Smooth muscle cell (in vitro differentiated cells): ENCODE measurements at regions not wholly inside any gene's neighbourhood (a gene's known extent, or its start where the extent isn't known, plus 50 kb on each side); places are given as distances from the start of the nearest gene placed in this dataset.
A peak's percentile ranks its signal among the peaks of the same experiment; 100 is the strongest.

Source experiments
- DNase-seq: peaks from one replicate; lab custom pipeline; 2025; ENCODE audit not compliant: unreplicated experiment; lab: John Stamatoyannopoulos, UW
- H2AFZ ChIP-seq: fragments of 200-600 bp; sonication (generic); 2 replicates; pipeline ENCODE4 v1.6.0; 2016; ENCODE audit warnings: antibody characterized with exemption, low read depth, mild to moderate bottlenecking
- H3F3A ChIP-seq: fragments of 200-600 bp; sonication (generic); 2 replicates; pipeline ENCODE4 v1.6.0; 2017; ENCODE audit warnings: antibody characterized with exemption, low read depth
- H3K27ac ChIP-seq: fragments of 200-600 bp; sonication (generic); 2 replicates; pipeline ENCODE4 v1.5.1; 2016; ENCODE audit warnings: low read depth, mild to moderate bottlenecking
- H3K27me3 ChIP-seq: fragments of 200-600 bp; sonication (generic); 2 replicates; pipeline ENCODE4 v1.6.1; 2016; ENCODE audit warnings: low read depth, mild to moderate bottlenecking
- H3K36me3 ChIP-seq: fragments of 200-600 bp; sonication (generic); 2 replicates; pipeline ENCODE4 v1.5.1; 2016; ENCODE audit warnings: low read depth
- H3K4me1 ChIP-seq: fragments of 200-600 bp; sonication (generic); 2 replicates; pipeline ENCODE4 v1.5.1; 2016; ENCODE audit warnings: low read depth
- H3K4me2 ChIP-seq: fragments of 200-600 bp; sonication (generic); 2 replicates; pipeline ENCODE4 v1.6.0; 2016; ENCODE audit warnings: mild to moderate bottlenecking
- H3K4me3 ChIP-seq: fragments of 200-600 bp; sonication (generic); 2 replicates; pipeline ENCODE4 v1.5.1; 2016; ENCODE audit warnings: mild to moderate bottlenecking
- H3K79me2 ChIP-seq: fragments of 200-600 bp; sonication (generic); 2 replicates; pipeline ENCODE4 v1.6.0; 2016; ENCODE audit warnings: low read depth, mild to moderate bottlenecking
- H3K9ac ChIP-seq: fragments of 200-600 bp; sonication (generic); 2 replicates; pipeline ENCODE4 v1.6.0; 2016; ENCODE audit warnings: low read depth
- H3K9me3 ChIP-seq: fragments of 200-600 bp; sonication (generic); replicated peaks from 2 replicates; pipeline ENCODE4 v1.5.1; 2016; ENCODE audit warnings: low read depth
- H4K20me1 ChIP-seq: fragments of 200-600 bp; sonication (generic); 2 replicates; pipeline ENCODE4 v1.6.0; 2016; ENCODE audit warnings: low read depth
- WGBS: methylation state at CpG from one replicate; pipeline ENCODE4 v1.1.7; 2016; ENCODE audit warnings: low lambda C conversion rate; 5-methylcytosine and 5-hydroxymethylcytosine counted together
- TF ChIP-seq, protein P1 (sequence below): fragments of 200-600 bp; sonication (generic); IDR thresholded peaks from 2 replicates; pipeline ENCODE4 v1.5.1; 2017; ENCODE audit warnings: borderline replicate concordance, mild to moderate bottlenecking, antibody characterized with exemption; ENCODE audit not compliant: insufficient read depth, poor library complexity, severe bottlenecking

DNA sequence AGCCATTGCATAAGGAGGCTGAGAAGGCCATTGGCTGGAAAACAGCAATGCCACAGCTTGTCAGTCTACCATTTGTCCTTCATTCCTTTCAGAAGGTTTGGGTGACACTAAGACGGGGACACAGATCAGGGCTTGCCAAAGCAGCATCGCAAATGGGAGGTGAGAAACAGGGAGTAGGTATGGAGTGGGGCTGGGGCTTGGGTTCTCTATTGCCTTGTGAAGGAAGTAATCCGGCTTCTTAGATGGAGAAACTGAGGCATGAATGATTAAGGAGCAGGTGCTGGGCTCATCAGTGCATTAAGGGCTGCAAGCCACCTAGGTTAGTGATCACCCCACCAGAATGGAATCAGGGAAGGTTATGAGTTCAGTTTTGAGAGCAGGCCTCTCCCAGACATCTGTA lies 115.6 kb upstream of the NMNAT3 start:
- Histone ChIP-seq H3F3A (no peaks in the 10 kb centered on the region), H3K9me3 (no peaks in the 10 kb centered on the region), H4K20me1 (no peaks in the 10 kb centered on the region), H2AFZ (no peak overlapping the region), H3K4me3 (no peak overlapping the region), H3K36me3 (no peaks in the 10 kb centered on the region), H3K9ac (no peak overlapping the region), H3K27ac (no peak overlapping the region), H3K79me2 (no peaks in the 10 kb centered on the region), H3K4me2 (no peak overlapping the region), H3K27me3 (no peaks in the 10 kb centered on the region), H3K4me1 (no peaks in the 10 kb centered on the region)
- DNase-seq: no peak
- 96% methylated on average over 3 of the region's 3 CpGs for WGBS
- TF ChIP-seq, protein P1, sequence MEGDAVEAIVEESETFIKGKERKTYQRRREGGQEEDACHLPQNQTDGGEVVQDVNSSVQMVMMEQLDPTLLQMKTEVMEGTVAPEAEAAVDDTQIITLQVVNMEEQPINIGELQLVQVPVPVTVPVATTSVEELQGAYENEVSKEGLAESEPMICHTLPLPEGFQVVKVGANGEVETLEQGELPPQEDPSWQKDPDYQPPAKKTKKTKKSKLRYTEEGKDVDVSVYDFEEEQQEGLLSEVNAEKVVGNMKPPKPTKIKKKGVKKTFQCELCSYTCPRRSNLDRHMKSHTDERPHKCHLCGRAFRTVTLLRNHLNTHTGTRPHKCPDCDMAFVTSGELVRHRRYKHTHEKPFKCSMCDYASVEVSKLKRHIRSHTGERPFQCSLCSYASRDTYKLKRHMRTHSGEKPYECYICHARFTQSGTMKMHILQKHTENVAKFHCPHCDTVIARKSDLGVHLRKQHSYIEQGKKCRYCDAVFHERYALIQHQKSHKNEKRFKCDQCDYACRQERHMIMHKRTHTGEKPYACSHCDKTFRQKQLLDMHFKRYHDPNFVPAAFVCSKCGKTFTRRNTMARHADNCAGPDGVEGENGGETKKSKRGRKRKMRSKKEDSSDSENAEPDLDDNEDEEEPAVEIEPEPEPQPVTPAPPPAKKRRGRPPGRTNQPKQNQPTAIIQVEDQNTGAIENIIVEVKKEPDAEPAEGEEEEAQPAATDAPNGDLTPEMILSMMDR: no peak

DNA sequence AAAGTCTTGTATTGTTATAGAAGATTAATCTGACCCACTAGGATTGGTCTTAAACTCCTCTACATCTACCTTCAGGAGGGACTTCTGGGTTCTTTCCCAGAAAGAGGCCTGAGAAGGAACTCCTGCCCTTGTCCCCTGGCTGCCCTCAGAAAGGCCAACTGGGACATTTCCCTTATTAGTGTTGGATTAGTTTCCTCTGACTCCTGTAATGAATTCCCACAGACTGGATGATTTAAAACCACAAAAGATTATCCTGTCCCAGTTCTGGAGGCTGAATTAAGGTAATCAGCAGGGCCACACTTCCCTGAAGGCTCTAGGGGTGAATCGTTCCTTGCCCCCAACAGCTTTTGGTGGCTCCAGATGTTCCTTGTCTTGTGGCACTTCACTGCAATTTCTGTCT lies 102.8 kb upstream of the NMNAT3 start:
- TF ChIP-seq, protein P1: no peak
- WGBS: 15% methylated on average over 1 of the region's 1 CpG

DNA sequence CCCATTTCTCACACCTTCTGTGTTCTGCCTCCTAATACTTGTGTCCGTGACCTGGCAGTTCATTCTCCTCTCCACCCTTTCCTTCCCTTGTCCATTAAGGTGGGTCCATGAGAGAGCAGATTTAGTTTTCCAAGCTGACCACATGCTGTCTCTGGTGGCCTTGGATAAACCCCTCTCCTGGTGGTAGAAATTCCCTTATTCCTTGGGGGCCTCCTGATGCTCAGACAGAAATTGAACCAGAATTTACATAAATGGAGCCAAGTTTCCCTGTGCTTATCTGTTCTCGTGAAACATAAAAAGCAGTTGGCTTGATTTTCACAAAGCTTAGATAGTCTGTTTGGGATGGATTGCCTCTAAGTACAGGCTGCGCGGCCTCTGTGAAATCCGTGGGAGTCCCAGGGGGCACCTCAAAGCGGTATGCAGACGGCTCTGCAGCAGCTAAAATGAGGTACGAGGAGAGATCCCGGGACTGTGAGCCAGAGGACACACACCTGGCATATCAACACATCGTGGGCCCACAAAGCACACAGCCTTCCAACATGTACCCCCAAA lies 101.0 kb upstream of the NMNAT3 start:
- 73% methylated on average over 10 of the region's 10 CpGs for WGBS
- Histone ChIP-seq H4K20me1 (no peaks in the 10 kb centered on the region), H3K27ac (no peak overlapping the region), H3F3A (peaks cover 5% of the 10 kb centered on the region), H3K36me3 (no peaks in the 10 kb centered on the region), H3K4me1 (peaks cover 13% of the 10 kb centered on the region), H2AFZ (no peak overlapping the region), H3K9me3 (no peaks in the 10 kb centered on the region), H3K4me3 (no peak overlapping the region), H3K79me2 (no peaks in the 10 kb centered on the region), H3K27me3 (peaks cover 5% of the 10 kb centered on the region), H3K9ac (no peak overlapping the region), H3K4me2 (no peak overlapping the region)
- DNase-seq: no peak
- TF ChIP-seq, protein P1: no peak

More for the DNA sequence above, 102.8 kb upstream of the NMNAT3 start:
- Histone ChIP-seq H3F3A (no peaks in the 10 kb centered on the region), H2AFZ (no peak overlapping the region), H3K9ac (no peak overlapping the region), H3K79me2 (no peaks in the 10 kb centered on the region), H3K36me3 (no peaks in the 10 kb centered on the region), H3K27me3 (peaks cover 5% of the 10 kb centered on the region), H3K4me2 (peak overlapping the region; percentile 50), H3K4me1 (no peaks in the 10 kb centered on the region), H4K20me1 (no peaks in the 10 kb centered on the region), H3K4me3 (no peak overlapping the region), H3K9me3 (no peaks in the 10 kb centered on the region), H3K27ac (no peak overlapping the region)
- no peak for DNase-seq
